ENCODE measurements at regions not wholly inside any gene's neighbourhood (a gene's known extent, or its start where the extent isn't known, plus 50 kb on each side); places are given as distances from the start of the nearest gene placed in this dataset.

DNA sequence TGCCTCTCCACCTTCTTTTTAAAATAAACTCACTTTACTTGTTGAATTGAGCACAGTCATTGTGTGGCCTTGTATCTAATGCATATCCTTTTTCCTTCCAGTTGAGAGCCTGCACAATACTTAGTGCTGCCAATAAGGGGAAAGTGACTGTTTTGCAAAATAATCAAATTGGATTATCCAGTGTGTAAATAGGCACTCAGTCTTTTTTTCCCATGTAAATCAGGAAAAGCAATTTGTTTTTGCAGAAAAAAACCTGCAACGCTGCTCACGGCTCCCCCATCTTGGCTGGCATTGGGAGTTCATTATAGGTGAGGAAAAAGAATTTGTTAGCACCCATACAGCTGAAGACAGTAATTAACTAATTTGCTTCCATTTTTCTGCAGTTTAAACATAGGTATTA, 299.9 kb downstream of the CSNK1G3 start:
- no peak overlapping the region for H3K9ac ChIP-seq (ENCODE audit: low read length)
- TF ChIP-seq JUND (IDR thresholded peaks at IDR 0.05) (no peak), SP1 (IDR thresholded peaks at IDR 0.05; ENCODE audit: low read depth) (no peak), EZH2 (IDR thresholded peaks at IDR 0.05) (no peak), POLR2A (IDR thresholded peaks at IDR 0.05; ENCODE audit: borderline replicate concordance, extremely low read depth, insufficient read depth, insufficient read length) (no peak), SIN3A (IDR thresholded peaks at IDR 0.05; ENCODE audit: low read depth) (no peak), EGR1 (IDR thresholded peaks at IDR 0.05; ENCODE audit: low read depth) (no peak), SRF (IDR thresholded peaks at IDR 0.05; ENCODE audit: low read depth) (no peak), TCF7L2 (IDR thresholded peaks at IDR 0.05; ENCODE audit: borderline replicate concordance, extremely low read depth, insufficient read depth, insufficient read length) (no peak), ZFX (IDR thresholded peaks at IDR 0.05) (no peak), ZNF274 (IDR thresholded peaks at IDR 0.05; ENCODE audit: low read depth, low read length) (no peak), ELF1 (IDR thresholded peaks at IDR 0.05; ENCODE audit: borderline replicate concordance, low read depth) (no peak), POLR2AphosphoS5 (IDR thresholded peaks at IDR 0.05; ENCODE audit: low read depth, low read length) (no peak), CEBPB (IDR thresholded peaks at IDR 0.05; ENCODE audit: low read depth) (no peak), FOSL1 (IDR thresholded peaks at IDR 0.05; ENCODE audit: low read depth) (no peak)
- TF ChIP-seq, protein P1, sequence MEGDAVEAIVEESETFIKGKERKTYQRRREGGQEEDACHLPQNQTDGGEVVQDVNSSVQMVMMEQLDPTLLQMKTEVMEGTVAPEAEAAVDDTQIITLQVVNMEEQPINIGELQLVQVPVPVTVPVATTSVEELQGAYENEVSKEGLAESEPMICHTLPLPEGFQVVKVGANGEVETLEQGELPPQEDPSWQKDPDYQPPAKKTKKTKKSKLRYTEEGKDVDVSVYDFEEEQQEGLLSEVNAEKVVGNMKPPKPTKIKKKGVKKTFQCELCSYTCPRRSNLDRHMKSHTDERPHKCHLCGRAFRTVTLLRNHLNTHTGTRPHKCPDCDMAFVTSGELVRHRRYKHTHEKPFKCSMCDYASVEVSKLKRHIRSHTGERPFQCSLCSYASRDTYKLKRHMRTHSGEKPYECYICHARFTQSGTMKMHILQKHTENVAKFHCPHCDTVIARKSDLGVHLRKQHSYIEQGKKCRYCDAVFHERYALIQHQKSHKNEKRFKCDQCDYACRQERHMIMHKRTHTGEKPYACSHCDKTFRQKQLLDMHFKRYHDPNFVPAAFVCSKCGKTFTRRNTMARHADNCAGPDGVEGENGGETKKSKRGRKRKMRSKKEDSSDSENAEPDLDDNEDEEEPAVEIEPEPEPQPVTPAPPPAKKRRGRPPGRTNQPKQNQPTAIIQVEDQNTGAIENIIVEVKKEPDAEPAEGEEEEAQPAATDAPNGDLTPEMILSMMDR (IDR thresholded peaks at IDR 0.05 in 2 of 3, conservative IDR thresholded peaks at IDR 0.05 in 1 of 3; ENCODE audit: borderline replicate concordance in 1 of 3, insufficient read depth in 1 of 3, low read depth in 2 of 3, low read length in 2 of 3): no peak
- TF ChIP-seq, protein P2, sequence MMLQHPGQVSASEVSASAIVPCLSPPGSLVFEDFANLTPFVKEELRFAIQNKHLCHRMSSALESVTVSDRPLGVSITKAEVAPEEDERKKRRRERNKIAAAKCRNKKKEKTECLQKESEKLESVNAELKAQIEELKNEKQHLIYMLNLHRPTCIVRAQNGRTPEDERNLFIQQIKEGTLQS (IDR thresholded peaks at IDR 0.05): no peak
- ChIA-PET CTCF (no interaction called here), POLR2A (no interaction called here), RAD21 (ENCODE audit: low non-redundant PET in 1 of 2, low total read pairs in 2 of 2, uncharacterized antibody in 2 of 2, unreplicated experiment in 2 of 2) (no interaction called here)
- no peak overlapping the region for H3K27ac ChIP-seq (ENCODE audit: low read depth, low read length)
- H3K27me3 ChIP-seq (ENCODE audit: insufficient read depth, low read length): no peaks in the 10 kb centered on the region
- DNase-seq (ENCODE audit: low read depth, low spot score): no peak
- BruUV-seq (replicated peaks): no TSS peak
- no peaks in the 10 kb centered on the region for H3K79me2 ChIP-seq (ENCODE audit: insufficient read depth, low read length)
- no peaks in the 10 kb centered on the region for H3K36me3 ChIP-seq (ENCODE audit: control insufficient read depth in 1 of 2, insufficient read depth in 2 of 2, low read length in 2 of 2)
- intact Hi-C loops (cut with micrococcal nuclease): no loop called here
- no peak overlapping the region for H3K4me2 ChIP-seq (ENCODE audit: low read length)
- ATAC-seq: no peak
- no peaks in the 10 kb centered on the region for H3K9me2 ChIP-seq (ENCODE audit: insufficient read depth)
- no peak overlapping the region for H2AFZ ChIP-seq (ENCODE audit: low read depth, low read length, poor library complexity, severe bottlenecking)
- no peaks in the 10 kb centered on the region for H3K4me1 ChIP-seq (ENCODE audit: control insufficient read depth in 1 of 2, insufficient read depth in 2 of 2, low read length in 2 of 2)
- H3K9me3 ChIP-seq (ENCODE audit: control insufficient read depth in 1 of 2, insufficient read depth in 1 of 2, low read depth in 1 of 2, low read length in 2 of 2): no peaks in the 10 kb centered on the region
- no peaks in the 10 kb centered on the region for H4K20me1 ChIP-seq (ENCODE audit: insufficient read depth)
- H3K4me3 ChIP-seq (replicated peaks in 1 of 2; ENCODE audit: low read depth in 1 of 2, low read length in 2 of 2): no peak overlapping the region

Data from HCT116 (cell line).